ENCODE measurements at regions not wholly inside any gene's neighbourhood (a gene's known extent, or its start where the extent isn't known, plus 50 kb on each side); places are given as distances from the start of the nearest gene placed in this dataset.

GRCh38 chr7:11313801-11314200 lies 340.1 kb downstream of the PHF14 start (continued):
- TF ChIP-seq, protein P1, sequence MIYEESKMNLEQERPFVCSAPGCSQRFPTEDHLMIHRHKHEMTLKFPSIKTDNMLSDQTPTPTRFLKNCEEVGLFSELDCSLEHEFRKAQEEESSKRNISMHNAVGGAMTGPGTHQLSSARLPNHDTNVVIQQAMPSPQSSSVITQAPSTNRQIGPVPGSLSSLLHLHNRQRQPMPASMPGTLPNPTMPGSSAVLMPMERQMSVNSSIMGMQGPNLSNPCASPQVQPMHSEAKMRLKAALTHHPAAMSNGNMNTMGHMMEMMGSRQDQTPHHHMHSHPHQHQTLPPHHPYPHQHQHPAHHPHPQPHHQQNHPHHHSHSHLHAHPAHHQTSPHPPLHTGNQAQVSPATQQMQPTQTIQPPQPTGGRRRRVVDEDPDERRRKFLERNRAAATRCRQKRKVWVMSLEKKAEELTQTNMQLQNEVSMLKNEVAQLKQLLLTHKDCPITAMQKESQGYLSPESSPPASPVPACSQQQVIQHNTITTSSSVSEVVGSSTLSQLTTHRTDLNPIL (CRISPR knock-in tag; IDR thresholded peaks at IDR 0.05) = no peak
- TF ChIP-seq SIX5 (IDR thresholded peaks at IDR 0.05; ENCODE audit: borderline replicate concordance in 1 of 2, insufficient read depth in 1 of 2, low read depth in 1 of 2, low read length in 2 of 2) (no peak), IRF1 (CRISPR knock-in tag; IDR thresholded peaks at IDR 0.05; ENCODE audit: borderline replicate concordance) (no peak), ETS2 (tag; IDR thresholded peaks at IDR 0.05; ENCODE audit: borderline replicate concordance, poor library complexity, severe bottlenecking) (no peak)

DNA sequence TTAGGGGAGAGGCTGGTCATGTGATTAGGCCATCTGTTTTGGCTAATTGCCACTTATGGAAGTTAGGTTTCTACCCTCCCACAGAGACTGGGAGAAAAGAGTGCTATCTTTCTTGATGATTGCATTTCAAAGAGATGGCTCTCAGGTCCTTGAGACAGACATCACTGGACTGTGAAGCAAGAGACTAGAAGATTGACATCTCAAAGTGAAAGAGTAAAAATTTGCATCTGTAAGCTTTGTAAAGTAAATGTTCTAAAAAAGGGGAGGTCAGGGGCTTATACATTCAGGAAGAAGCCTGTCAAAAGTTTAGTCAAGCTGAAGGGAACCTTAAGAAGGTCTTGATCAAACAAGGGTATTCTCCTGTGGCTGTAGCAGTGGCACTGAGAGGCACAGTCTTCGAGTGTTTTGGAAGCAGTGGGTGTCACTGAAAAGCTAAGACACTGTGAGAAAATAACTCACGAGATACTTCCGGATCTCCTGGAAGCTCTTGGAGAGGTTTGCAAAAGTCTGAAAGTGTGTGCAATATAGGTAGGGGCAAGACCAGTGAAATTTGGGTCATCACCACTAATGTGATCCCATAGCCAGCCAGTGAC lies 342.1 kb downstream of the PHF14 start:
- no peak for ATAC-seq
- ChIA-PET CTCF (ENCODE audit: low intra/inter-chr PET ratio) (no interaction called here), POLR2A (no interaction called here)
- in situ Hi-C loops (cut with MboI) (no loop called here), intact Hi-C loops (cut with micrococcal nuclease) (no loop called here)
- Histone ChIP-seq H3K4me1 (replicated peaks in 1 of 2; ENCODE audit: control insufficient read depth in 2 of 2, insufficient read depth in 2 of 2, low read length in 2 of 2) (no peaks in the 10 kb centered on the region), H3K36me3 (ENCODE audit: control insufficient read depth, insufficient read depth, low read length) (no peaks in the 10 kb centered on the region), H3K9me1 (ENCODE audit: control insufficient read depth, insufficient read depth, low read length) (no peaks in the 10 kb centered on the region), H3K9ac (ENCODE audit: insufficient read depth in 1 of 2, low read depth in 2 of 2, low read length in 2 of 2) (no peak overlapping the region), H3K79me2 (ENCODE audit: control insufficient read depth, insufficient read depth, low read length) (no peaks in the 10 kb centered on the region), H2AFZ (ENCODE audit: low read depth, low read length) (no peak overlapping the region), H3K4me3 (no peak overlapping the region), H3K4me2 (ENCODE audit: insufficient read depth, low read length) (no peak overlapping the region), H3K9me3 (replicated peaks; ENCODE audit: control insufficient read depth, insufficient read depth, low read depth, low read length) (no peaks in the 10 kb centered on the region), H4K20me1 (replicated peaks; ENCODE audit: control insufficient read depth, insufficient read depth, low read length) (no peaks in the 10 kb centered on the region), H3K27me3 (ENCODE audit: control insufficient read depth in 2 of 2, insufficient read depth in 2 of 2, low read length in 2 of 2) (peaks cover 0 to 2% of the 10 kb centered on the region in 2 experiments; a peak in 4 of 5 replicates), H3K27ac (ENCODE audit: extremely low read depth, low read depth, low read length) (no peak overlapping the region)
- FAIRE-seq = no peak
- no TSS peak for BruUV-seq (replicated peaks)
- no peak for DNase-seq (ENCODE audit: extremely low read depth in 1 of 4, low spot score in 3 of 4)
- WGBS (ENCODE audit: insufficient coverage, low coverage, missing lambda C conversion rate) = 0% methylated on average over 3 of the region's 3 CpGs
- TF ChIP-seq CHD7 (IDR thresholded peaks at IDR 0.05; ENCODE audit: low read depth, low read length) = no peak
- TF ChIP-seq PTTG1 (tag; IDR thresholded peaks at IDR 0.05; ENCODE audit: low read depth) = no peak
